Activated CD4-positive, alpha-beta T cell treated with anti-CD3 and anti-CD28 coated beads, Interleukin-2, amount 50 U/mL, for 1 hour (primary cell): ENCODE measurements at regions not wholly inside any gene's neighbourhood (a gene's known extent, or its start where the extent isn't known, plus 50 kb on each side); places are given as distances from the start of the nearest gene placed in this dataset.

Source experiments
- DNase-seq: peaks from one replicate; pipeline ENCODE4 v3.0.0-alpha.2; 2020

DNA sequence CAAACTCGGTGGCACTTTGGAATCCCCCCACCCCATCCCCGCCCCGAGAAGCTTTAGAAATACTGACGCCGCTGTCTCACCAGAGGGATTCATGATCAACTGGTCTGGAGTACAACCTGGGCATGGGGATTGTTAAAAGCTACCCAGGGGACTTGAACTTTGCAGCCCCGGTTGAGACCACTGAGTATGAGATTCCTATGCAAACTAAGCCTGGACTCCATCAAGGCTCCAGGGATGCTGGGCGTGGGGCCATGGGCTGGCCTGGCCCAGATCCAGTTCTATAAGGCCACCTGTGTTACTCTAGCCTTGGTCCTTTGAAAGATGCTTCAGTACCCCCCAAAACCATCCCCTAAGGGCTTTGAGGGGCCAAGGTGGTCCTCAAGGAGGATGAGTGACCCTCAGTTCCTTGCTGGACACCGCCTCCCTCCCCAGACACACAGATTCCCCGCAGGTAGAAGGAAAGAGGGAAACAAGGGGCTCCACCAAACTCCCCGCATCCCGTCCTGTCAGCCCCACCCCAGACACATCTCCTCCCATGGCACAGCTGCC lies 68.5 kb downstream of the MRPL36 start:
- no peak for DNase-seq

DNA sequence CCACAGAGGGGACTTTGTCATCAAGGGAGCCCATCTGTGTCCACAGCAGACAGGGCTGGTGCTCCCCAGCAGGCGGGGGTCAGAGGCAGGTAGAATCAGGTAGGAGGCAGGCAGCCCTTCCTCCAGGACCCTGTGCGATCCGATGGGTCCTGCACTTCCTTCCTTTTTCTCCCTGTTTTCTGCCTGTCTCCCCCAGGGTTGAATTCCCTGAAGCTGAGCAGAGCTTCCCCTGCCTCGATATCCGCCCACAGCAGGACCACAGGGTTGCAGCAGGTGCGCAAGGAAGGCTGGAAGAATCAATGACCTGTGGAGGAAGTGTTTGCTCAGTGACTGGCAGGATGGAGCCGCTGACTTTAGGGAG lies 69.2 kb downstream of the MRPL36 start:
- DNase-seq: no peak

DNA sequence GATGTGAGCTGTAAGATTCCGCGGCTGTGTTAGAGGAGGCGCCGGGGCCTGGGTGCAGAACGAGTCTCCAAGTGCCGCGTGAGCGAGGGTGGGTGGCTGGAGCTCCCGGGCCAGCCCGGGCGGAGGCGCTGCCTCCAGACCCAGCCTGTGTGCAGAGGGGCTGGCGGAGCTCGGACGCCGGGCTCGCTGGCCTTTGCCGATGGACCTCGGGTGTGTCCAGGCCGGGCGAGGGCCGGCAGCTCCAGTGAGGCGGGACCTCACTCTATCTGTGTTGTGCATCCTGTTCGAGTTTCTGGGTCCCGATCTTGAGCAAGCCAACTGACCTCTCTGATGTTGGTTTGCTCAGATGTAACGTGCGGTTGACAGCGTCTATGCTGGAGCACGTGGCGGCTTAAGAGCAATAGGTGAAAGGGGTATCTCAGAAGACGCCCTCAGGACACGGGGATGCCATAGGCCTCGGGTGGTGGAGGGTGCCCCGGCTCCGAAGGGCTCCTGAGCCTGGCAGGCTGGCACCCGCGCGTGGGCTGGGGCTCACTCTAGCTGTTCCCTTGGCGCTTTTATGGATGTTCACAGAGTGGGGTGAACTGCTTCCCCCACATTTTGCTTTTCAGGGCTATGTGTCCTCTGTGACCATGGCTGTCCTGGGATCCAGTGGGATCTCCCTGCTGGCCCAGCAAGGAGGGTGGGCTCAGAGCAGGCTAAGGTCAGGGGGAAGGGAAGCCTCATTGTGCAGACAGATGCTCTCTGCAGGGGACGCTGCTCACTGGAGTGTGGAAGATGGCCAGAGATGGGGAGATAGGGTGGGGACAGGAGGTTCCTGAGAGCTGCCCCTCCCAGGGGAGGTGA lies 69.8 kb downstream of the MRPL36 start:
- no peak for DNase-seq

DNA sequence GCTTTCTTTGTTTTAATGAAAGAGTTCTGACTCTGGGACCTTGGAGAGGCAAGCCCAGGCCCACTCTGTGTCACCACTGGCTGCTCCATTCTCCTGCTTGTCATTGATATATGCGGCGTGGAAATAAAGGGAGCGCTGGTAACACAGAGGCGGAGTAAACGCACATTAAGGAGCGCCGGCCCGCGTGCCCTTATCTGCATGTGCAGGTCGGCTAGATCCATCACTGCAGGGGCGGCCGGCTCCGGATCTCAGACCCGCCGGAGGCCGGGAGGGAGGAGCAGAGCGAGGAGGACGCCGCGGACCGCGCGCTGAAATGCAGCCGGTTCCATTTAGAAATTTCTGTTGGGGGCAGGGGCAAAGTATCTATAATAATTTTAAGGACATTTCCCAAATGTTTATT lies 70.8 kb downstream of the MRPL36 start:
- DNase-seq: no peak

DNA sequence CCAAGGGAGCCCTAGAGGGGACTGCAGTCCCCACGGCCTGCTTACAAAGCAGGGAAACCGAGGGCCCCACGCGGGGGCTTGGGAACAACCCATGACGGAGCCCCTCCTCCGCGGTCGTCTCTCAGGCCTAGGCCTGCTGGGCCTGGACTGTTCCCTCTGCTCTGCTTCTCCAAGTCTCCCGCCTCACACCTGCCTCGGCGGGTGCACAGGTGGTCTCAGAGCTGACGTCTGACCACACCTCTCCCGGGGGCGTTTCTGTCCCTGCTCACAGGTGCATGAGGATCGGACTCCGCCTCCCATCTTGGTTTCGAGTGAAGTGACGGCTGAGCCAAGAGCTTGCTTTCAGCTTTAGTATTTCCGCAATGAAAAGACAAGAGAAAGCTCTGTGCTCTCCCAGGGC lies 72.1 kb downstream of the MRPL36 start:
- no peak for DNase-seq

DNA sequence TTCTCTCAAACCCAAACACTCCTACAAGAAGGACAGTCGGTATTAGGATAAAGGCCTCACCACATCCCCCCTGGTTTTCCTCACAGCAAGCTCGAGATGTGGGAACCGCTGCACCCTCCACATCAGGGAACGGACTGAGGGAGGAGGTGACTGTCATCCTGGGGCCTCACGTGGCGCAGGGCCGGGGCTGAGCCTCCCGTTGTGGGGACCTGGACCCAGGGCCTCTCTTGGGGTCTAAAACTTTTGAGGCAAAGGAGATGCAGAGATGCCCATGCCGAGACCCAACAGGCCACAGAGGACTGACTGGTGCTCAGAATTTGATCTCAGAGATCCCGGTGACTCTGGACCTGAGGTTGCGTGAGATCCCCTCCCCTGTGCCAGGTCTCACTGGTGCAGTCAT lies 72.7 kb downstream of the MRPL36 start:
- DNase-seq: no peak

DNA sequence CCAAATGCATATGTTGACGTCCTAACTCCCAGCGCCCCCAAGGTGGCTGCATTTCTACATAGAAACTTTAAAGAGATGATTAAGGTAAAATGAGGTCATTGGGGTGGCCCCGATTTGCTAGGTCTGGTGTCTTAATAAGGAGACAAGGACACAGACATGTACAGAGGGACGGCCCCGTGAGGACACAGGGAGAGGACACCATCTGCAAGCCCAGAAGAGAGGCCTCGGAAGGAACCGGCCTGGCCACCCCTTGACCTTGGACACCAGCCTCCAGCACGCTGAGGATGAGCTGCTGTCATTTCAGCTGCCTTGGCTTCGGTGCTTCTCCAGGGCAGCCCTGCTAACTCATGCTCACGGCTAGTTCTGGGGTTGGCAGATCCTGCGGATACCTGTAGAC lies 73.2 kb downstream of the MRPL36 start:
- DNase-seq: no peak

DNA sequence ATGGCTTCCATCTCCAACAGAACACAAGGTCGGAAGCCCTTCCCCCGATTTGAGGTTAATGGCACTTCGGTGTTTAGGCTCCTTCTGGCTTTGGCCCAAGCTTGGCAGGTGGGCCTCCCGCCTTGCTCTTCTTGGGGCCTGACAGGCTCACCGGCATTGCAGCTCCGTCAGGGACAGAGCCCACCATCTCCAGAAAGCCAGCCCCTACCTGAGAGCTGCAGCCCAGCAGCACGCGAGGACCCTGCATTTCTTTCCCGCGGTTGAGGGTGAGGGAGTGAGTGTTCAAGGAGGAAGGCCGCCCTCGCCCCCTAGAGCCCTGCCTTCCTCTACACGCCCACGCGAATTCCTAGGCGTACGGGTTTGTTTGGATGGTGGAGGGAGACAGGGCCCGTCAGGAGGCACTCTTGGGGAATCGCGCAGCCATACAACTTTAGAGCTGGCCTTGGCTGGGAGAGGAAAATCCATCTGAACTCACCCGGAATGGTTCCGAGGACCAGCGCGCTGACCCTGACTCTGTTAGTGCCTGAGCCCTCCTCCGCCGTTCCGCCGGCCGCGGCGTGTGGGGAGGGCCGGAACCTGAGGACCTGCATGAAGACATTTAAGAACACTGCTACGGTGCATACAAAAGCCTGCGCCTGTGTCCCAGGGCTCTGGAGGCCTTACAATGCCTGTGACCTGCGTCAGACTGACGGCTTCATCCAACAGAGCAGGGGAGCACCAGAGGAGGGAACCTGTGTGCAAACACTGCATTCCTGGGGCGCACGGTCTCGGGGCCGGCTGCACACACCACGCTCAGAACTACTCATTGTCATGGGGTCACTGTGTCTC lies 73.8 kb downstream of the MRPL36 start:
- no peak for DNase-seq

DNA sequence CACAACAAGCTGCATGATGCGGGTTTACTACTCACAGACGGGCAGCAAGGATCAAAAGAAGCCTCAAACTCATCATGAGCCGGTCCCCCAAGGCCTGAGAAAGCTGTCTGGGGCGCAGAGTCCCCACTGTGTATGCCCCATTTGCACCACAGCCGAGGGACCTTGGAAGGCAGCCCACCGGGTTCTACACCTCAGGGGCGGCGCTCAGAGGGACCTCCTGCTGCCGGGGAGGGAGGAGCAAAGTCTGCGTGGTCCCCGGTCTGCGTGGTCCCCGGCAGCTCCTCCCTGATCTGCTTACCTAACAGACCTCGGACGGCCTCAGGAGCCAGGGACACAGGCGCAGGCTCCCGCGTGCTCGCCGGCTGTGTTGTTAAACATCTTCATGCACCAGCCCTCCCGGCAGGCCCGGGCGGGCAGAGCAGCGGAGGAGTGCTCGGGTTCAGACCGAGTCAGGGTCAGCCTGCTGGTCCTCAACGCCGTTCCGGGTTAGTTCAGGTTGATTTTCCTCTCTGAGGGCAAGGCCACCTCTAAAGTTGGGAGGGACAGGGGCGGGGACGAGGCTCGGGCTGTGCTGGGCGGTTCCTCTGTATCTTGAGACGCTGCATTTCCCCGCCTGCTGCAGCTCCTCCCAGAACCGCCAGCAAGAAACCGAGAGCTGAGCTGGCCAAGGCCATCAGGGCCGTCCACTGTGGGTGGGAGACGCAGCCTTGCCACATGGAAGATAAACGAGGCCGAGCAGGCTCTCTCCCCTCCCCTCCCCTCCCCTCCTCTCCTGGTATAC lies 74.6 kb downstream of the MRPL36 start:
- DNase-seq: no peak

DNA sequence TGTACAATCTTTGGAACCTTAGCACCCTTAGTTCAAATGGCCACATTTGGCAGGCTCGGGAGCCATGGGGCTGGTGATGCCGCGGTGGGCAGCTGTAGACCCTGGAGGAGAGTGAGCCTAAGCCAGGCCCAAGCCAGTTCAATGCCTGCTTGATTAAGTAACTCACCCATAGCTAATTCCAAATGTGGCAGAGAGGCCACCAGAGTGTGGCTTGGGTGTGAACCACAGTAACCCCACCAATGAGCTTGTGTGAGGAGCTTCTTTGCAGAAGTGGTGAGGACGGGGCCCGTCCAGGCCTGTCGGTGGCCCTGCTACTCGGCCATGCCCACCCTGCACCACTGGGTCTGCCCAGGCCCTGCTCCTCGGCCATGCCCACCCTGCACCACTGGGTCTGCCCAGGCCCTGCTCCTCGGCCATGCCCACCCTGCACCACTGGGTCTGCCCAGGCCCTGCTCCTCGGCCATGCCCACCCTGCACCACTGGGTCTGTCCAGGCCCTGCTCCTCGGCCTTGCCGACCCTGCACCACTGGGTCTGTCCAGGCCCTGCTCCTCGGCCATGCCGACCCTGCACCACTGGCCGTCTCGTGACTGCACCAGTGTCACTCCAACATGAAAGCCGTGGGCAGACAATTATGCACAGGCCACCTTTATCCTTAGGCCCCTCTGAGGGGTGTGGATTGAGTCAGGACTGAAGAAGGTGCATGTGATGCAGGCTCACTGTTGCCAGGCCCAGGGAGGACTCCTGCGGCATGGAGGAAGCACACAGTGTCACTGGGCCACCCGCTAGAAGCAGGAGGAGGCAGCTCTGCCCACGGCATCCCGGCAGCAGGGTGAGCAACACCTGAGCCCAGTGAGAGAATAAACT lies 75.4 kb downstream of the MRPL36 start:
- DNase-seq: no peak

DNA sequence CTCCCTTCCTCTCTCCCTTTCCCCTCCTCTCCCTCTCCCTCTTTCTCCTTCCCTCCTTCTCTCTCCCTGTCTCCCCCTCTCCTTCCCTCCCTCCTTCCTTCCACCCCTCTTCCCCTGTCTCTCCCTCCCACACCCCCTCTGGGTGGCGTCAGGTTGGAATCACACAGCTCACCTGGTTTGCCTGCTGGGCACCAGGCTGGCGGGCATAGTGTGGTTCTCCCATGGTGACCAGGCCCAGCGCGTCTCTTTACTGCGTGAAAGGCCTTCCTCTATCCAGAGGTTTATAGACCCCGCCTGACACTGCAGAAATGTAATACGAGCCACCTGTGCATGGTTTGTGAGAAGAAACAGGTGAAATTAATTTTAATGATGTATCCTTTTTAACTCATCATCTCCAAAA lies 76.2 kb downstream of the MRPL36 start:
- no peak for DNase-seq

DNA sequence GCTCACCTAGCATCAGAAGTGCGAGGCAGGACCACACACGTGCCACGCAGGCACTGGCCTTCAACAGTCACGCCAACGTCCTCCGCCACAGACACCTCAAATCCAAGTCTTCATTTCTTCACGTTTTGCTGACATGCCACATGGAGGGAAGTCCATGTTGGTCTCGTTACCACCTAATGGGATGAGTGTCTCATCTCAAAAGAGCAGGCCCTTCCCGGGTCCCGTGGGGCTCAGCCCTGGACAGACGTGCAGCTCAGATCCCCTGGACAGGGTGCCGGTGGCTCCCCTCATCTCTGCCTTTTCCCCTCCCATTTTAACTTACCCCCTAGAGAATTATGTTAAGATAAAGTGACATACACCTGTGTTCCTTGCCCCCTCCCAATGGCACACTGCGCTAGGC lies 76.8 kb downstream of the MRPL36 start:
- no peak for DNase-seq

DNA sequence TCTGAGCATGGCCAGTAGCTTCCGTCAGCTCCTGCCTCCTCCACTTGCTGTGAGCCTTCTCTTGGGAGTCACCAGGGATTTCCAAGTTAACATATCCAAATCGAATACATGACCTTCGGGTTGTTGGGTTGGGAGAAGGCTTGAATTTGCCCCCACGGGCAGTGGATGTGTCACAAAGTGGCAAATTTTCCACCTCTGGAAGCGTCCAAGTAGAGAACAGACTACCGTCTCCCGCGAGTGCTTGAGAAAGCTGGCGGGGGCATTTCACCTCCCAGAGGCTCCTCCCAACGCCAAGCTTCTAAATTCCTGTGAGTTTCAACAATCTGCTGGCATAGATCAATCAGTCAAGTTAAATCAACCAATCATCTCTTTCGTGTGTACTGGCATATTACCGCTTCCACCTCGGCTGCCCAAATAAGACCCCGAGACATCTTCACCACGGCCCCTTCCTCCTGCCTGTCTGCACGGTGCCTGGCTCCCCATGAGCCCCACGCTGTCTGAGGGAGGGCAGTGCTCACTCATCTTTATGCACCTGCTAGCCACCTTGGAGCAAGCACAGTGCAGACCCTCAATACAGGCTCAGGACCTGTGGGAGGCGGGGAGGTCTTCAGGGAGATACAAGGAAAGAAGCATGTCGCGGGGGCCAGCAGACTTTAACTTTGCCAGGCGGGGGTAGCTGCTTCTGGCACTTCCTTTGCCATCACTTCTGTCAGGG lies 79.1 kb downstream of the MRPL36 start:
- DNase-seq: no peak

DNA sequence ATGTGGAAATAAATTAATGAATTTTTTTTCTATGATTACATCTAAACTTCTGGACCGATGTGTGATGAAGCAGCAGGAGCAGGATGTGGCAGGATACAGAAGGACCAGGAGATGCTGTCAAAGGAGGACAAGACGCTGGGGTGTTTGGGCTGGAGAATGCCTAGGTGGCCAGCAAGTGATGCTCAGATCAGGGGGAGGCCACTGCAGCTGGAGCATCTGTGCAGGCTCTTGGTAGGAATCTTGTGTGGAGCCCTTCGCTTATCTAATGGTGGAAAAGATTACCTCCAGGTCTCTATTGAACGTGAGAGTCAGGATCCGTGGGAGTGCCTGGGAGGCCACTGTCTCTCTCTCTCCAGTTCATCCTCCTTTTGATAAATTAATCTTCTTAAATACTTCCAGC lies 79.8 kb downstream of the MRPL36 start:
- DNase-seq: no peak

DNA sequence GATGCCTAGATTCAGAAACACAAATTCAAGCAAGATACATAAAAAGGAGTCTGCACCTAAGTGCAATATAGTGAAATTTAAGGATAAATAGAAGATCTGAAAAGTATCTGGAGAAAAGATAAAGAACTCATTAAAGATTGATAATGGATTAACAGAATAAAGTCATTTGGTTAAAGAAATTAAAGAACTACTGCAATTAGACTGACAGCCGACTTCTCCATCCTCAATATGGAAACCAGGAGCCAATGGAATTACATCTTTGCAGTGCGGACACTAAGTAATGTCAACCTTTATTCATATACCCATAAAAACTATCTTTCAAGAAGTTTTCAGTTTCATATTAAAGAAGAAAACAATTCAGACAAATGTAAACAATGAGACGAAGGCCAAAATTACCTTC lies 81.0 kb downstream of the MRPL36 start:
- DNase-seq: no peak

DNA sequence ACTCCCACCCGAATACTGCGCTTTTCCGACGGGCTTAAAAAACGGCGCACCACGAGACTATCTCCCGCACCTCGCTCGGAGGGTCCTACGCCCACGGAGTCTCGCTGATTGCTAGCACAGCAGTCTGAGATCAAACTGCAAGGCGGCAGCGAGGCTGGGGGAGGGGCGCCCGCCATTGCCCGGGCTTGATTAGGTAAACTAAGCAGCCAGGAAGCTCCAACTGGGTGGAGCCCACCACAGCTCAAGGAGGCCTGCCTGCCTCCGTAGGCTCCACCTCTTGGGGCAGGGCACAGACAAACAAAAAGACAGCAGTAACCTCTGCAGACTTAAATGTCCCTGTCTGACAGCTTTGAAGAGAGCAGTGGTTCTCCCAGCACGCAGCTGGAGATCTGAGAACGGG lies 89.5 kb downstream of the MRPL36 start:
- peak; percentile 24 for DNase-seq

DNA sequence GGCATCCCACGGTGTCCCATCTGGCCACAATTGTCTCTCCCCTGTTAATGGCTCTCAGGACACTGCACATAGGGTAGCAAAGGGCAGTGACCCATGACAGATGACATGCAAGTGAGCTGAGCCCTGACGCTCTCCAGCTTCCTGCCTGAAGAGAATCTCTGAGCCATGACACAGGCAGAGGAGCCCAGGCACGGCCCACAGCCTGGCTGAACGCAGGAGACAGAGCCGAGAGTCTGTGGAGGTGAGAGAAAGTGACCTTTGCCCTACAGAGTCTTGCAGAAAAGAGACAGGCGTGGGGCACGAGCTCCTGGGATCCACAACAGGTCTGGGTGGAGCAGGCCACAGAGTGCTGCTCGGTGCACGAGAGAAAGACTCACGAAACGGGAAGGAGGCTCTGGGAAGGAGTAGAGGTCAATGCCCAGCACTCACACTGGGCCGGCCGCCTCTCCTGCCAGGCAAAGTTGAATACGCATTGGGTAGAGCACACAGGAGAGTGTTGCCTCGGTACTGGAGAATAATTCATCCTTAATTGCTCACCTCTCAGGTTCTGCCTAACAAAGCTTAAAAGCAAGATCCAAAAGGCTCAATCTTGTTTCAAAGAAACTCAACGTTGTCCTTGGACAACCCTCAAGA lies 90.3 kb downstream of the MRPL36 start:
- no peak for DNase-seq

DNA sequence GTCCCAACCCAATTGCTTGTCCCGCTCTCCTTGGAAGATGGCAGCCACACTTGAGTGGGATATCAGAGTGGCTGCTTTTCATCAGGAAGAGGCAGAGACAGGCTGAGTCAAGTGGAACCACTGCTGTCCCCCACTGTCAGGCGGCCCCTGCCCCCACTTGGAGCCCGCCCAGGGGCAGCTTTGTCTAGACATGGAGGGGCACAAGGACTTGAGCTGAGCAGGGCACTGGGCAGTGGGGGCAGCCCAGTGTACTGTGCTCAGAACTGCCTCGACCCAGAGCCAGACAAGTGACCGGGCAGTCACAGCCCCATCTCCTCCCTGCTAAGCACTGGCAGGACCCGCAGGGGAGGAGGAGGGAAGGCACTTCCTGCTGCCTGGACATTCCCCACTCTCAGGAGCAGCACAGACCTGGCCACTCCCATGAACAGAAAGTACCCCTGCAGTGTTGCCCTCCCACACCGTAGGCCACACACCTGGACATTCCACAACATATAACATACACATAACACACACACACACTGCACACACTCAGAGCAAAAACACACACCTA lies 91.0 kb downstream of the MRPL36 start:
- DNase-seq: no peak

DNA sequence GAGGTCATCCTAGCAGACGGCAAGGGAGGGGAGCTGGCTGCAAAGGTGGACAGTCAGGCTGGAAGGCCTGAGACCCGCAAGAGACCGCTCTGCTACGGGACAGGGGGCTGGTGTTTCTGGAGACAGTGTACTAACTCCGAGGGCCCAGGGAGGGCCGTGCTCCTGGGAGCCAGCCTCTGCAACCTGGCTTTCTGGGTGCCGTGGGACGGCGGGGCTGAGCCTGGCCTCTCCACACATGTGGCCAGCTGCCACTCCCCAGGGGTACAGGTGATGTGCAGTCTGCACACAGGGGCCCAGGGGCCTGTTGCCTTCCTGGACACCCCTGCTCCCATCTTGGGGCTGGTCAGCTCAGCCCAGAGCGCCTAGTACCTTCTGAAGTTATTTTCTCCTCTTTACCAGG lies 92.2 kb downstream of the MRPL36 start:
- no peak for DNase-seq

DNA sequence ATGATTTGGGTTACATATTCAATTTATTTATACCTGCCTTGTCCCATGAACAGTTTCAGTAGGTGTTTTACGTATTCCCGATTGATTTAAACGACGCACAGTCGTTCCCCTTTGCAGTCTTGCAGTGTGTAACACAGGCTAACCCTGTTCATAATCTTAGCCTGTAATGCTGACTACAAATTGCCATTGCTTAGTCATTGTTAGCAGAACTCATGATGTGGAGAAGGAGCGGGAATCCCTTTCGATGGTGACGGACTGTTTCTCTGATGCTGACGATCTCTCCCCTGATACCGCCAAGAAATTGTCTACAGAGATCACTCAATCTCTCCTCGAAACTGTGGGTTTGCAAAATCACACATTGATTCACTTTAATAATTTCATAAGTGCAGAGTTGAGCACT lies 93.2 kb downstream of the MRPL36 start:
- no peak for DNase-seq

DNA sequence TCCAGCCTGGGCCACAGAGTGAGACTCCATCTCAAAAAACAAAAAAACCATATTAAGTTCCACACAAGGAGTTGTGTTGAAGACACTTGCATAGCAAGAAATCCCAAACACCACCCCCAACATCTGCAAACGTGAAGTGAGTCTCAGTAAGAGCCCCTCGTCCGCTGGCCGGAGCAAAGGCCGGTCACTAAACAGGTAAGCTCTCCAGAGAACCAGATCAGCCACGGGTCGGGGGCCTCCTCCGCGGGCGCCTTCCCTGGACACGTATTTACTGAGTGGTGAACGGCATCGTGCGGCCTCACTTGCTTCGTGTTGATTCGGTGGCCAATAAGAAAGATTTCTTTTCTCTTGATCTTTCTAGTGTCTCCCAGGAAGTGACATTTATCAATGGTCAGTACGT lies 93.6 kb downstream of the MRPL36 start:
- no peak for DNase-seq
